HG02884 (cell line): ENCODE measurements at regions not wholly inside any gene's neighbourhood (a gene's known extent, or its start where the extent isn't known, plus 50 kb on each side); places are given as distances from the start of the nearest gene placed in this dataset.
"Not testable (repeated sequence)": the region's sequence is repeated elsewhere in the genome, so short reads cannot be mapped to it uniquely, and the experiment has no call there.

ENCODE experiments used
- ATAC-seq: cut with Tn5 transposase; IDR thresholded peaks from one replicate; pipeline ENCODE4 v1.9.1; 2021; ENCODE audit warnings: mild to moderate bottlenecking, moderate library complexity; ENCODE audit not compliant: unreplicated experiment

- no peak for ATAC-seq
Measured at GRCh38 chrX:115400960-115401359, 111.4 kb downstream of the LUZP4 start.

- no peak for ATAC-seq
Measured at GRCh38 chrX:115402299-115402698, 112.8 kb downstream of the LUZP4 start.

GRCh38 chrX:115408771-115409400 lies 119.4 kb downstream of the LUZP4 start:
- ATAC-seq: no peak

DNA sequence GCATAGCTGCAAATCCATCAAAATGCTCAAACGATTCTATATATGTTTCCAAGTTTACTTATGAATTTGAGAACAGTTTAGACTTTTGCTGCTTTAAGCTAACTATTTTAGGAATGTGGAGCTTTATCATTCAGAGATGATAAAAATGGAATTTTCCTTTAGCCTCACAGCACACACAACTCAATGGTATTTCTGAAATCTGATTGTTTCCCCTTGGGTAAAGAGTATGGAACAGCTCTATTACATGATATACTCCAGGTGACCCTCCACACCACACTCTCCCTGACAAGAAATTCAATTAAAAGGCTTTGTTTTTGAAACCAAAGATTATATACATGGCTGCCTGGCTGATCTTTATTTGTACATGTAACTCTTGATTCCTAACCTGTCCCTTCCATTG lies 120.0 kb downstream of the LUZP4 start:
- ATAC-seq: no peak

- ATAC-seq: no peak
Measured at GRCh38 chrX:115410731-115411428, 121.4 kb downstream of the LUZP4 start.

DNA sequence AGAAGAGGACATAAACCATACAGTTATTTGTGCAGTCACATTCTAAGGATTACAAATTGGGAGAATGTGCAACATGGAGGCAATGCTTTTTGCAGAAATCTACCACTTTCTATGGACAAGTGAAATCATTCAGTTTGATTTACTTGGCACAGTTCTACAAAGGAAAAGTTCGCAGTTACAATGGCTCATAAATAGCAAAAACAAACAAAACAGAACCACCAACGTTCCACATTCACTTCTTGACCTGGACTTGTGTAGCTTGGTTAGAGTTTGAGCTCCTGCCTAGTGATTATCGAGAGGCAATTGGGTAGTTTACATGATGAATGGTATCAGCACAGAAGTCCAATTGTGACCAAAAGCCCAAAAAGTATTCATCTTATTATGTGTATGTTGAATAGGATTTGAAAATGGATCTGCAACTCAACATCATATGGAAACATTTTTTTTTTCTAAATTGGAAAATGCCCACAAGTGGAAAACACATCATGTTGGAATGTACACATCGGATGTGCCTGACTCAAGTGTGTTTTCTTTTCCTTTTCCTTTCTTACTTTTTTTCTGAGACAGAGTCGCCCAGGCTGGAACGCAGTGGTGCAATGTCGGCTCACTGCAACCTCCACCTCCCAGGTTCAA lies 123.8 kb downstream of the LUZP4 start:
- ATAC-seq: no peak

GRCh38 chrX:115419069-115419468 lies 129.6 kb downstream of the LUZP4 start:
- ATAC-seq: no peak

GRCh38 chrX:115423086-115423485 lies 133.6 kb downstream of the LUZP4 start:
- ATAC-seq: no peak

GRCh38 chrX:115425359-115425758 lies 135.6 kb upstream of the PLS3 start:
- no peak for ATAC-seq

DNA sequence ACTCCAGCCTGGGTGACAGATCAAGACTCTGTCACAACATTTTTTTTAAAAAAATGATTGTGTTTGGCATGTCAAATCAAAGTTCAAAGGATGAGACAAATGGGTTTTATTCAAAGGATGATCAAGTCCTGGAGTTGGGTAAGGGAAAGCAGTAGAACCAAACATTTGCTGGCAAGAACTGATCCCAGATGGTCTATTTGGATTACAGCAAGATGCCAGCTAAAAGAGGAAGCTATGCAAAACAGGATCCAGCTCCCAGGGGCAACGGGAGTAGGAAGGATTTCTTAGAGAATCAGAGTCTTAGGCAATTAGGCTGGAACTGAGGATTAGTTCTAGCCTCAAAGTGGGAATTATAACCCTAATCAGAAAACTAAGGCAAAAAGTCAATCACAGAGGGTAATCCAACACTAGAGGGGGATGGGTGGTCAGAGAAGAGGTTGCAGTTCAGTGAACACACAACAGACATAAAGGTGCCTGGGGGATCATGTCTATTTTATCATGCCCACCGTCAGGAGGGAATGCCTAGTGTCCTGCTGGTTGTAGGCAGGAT lies 133.0 kb upstream of the PLS3 start:
- ATAC-seq: no peak

GRCh38 chrX:115434834-115435233 lies 126.1 kb upstream of the PLS3 start:
- ATAC-seq: not testable (repeated sequence)

GRCh38 chrX:115437841-115438595 lies 123.0 kb upstream of the PLS3 start:
- ATAC-seq: no peak

- ATAC-seq: no peak
Measured at GRCh38 chrX:115448146-115448545, 112.8 kb upstream of the PLS3 start.

GRCh38 chrX:115449742-115450141 lies 111.2 kb upstream of the PLS3 start:
- ATAC-seq: no peak

DNA sequence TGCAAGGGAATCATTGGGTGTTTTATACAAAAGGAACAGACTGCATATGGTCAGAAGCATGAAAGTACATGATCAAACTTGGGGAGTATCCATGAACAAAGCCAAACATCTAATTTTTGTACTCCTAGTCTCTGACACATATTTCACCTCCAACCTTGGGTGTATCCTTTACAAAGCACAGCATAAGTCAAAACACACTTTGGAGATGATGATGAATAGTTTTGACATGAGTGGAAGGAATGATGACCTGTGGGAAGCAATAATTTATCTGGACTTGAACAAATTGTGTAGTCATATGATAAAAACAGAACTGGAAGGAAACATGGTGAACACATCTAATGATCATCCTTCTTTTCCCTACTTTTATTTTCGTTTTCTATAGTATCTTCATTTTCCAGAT lies 108.7 kb upstream of the PLS3 start:
- ATAC-seq: no peak

DNA sequence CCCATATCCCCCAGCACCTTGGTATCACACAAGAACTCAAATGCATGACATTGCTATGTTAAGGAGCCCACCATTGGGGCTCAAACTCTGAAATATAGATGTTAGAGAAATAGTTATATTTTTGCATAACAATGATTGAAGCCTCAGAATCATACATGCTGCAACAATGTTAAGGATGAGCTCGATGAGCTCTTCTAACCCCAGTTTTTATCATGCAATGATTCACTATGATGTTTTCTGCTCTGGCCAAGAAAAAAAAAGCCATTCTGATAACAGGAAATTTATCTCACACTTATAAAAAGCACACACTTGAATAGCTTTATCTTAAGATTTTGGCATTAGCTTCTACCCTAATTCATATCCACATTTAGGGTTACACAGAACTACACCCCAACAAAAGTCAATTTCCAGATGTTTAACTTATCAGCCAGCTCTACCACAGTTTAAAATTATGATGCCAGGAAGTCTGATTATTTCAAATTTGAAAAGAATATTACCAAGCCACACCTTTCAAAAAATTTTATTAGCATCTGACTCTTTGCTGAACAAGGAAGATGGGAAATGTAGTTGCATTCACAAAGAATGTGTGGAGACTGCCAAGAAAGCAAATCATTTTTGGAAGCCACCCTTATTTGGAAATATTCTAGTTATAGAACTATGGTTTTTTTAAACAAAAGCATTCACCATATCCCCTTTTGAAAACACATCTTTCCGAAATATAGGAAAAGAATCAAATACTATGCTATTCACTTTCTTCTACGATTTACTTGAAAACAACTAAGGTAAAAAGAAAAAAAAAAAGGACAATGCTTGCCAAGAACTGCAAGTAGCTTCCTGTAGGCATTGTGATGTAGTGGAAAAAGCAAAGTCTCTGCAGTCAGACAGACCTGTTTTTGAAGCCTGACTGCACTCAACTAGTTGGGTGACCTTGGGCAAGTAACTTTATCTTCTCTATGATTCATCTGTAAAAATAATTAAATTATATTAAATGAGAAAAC lies 100.8 kb upstream of the PLS3 start:
- no peak for ATAC-seq

- no peak for ATAC-seq
Measured at GRCh38 chrX:115462406-115462805, 98.6 kb upstream of the PLS3 start.

DNA sequence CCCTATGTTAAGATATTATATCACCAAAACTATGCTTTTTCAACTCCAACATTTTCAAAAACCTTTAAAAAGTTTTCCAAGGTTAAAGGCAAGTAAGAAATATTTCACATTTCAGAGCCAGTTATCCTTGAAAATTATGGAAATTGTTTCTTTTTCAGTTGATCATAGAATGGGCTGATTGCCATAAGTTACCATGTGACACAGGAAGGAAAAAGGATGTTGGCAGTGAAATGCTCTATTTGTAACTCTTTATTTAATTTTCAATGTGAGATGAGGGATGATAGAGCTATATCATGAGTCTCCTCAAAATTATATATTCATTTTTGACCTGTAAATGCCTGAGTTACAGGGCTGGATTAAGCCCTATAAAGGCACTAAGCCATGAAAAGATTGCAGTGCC lies 93.0 kb upstream of the PLS3 start:
- ATAC-seq: no peak

DNA sequence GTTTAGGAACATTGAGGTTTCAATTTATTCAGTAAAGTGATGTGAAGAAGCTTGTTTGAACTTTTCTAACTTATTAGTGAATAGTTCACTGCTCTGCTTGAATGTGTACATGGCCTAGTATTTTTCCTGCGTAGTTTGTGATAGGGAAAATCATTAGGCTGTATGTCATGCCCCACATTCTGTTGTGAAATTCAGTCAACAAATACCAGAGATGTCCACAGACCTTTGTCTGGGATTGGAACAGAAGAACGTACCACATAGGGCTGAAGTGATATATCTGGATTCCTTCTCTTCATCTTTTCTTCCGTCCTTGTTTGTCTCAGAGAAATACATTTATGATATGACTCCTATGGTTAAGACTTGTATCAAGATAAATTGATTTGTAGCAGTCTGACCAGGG lies 88.8 kb upstream of the PLS3 start:
- no peak for ATAC-seq

- ATAC-seq: no peak
Measured at GRCh38 chrX:115486510-115486909, 74.5 kb upstream of the PLS3 start.
